Keratinocyte (primary cell): ENCODE measurements at regions not wholly inside any gene's neighbourhood (a gene's known extent, or its start where the extent isn't known, plus 50 kb on each side); places are given as distances from the start of the nearest gene placed in this dataset.

Experiments used
- DNase-seq: peaks from one replicate; pipeline ENCODE4 v3.0.0-alpha.2; 2011; ENCODE audit warnings: low read depth, missing footprints, low spot score
- FAIRE-seq: peaks from 2 replicates; lab custom pipeline; 2011; peaks lifted over from hg19 to GRCh38; lab: Jason Lieb, UNC
- H2AFZ ChIP-seq: 2 replicates; pipeline ENCODE4 v1.6.0; 2012; ENCODE audit warnings: low read length, control low read depth, inconsistent platforms; ENCODE audit not compliant: control insufficient read depth
- H3K27ac ChIP-seq: 2 replicates; pipeline ENCODE4 v1.5.1; 2011; ENCODE audit warnings: low read length; ENCODE audit not compliant: control insufficient read depth, insufficient read depth
- H3K27me3 ChIP-seq: 3 replicates; pipeline ENCODE4 v1.6.0; 2011; ENCODE audit warnings: low read length; ENCODE audit not compliant: control insufficient read depth, insufficient read depth; ENCODE audit errors: extremely low read depth
- H3K36me3 ChIP-seq, 2 experiments: 2 replicates in 1 of 2; 3 replicates in 1 of 2; pipeline ENCODE4 v1.5.1; 2011; ENCODE audit warnings: low read length in 2 of 2, mild to moderate bottlenecking in 1 of 2; ENCODE audit not compliant: control insufficient read depth in 2 of 2, insufficient read depth in 2 of 2; ENCODE audit errors: extremely low read depth in 1 of 2
- H3K4me1 ChIP-seq: 3 replicates; pipeline ENCODE4 v1.5.1; 2011; ENCODE audit warnings: low read length; ENCODE audit not compliant: control insufficient read depth, insufficient read depth; ENCODE audit errors: extremely low read depth
- H3K4me2 ChIP-seq: 3 replicates; pipeline ENCODE4 v1.6.0; 2011; ENCODE audit warnings: low read depth, low read length; ENCODE audit not compliant: control insufficient read depth, insufficient read depth; ENCODE audit errors: extremely low read depth
- H3K4me3 ChIP-seq, 3 experiments: fragments of 200-600 bp in 1 of 3; sonication (generic) in 1 of 3; 2 replicates in 2 of 3; 3 replicates in 1 of 3; pipeline ENCODE4 v1.5.1; 2011 to 2016; ENCODE audit warnings: low read length in 3 of 3, mild to moderate bottlenecking in 3 of 3, control low read depth in 2 of 3, inconsistent platforms in 1 of 3, low read depth in 1 of 3, mixed read lengths in 1 of 3, mixed run types in 1 of 3, moderate library complexity in 1 of 3; ENCODE audit not compliant: control insufficient read depth in 2 of 3, insufficient read depth in 2 of 3; ENCODE audit errors: extremely low read depth in 1 of 3
- H3K79me2 ChIP-seq: 2 replicates; pipeline ENCODE4 v1.6.0; 2012; ENCODE audit warnings: low read length; ENCODE audit not compliant: control insufficient read depth, insufficient read depth
- H3K9ac ChIP-seq: 3 replicates; pipeline ENCODE4 v1.6.0; 2011; ENCODE audit warnings: low read length; ENCODE audit not compliant: control insufficient read depth, insufficient read depth; ENCODE audit errors: extremely low read depth
- H3K9me1 ChIP-seq: 3 replicates; pipeline ENCODE4 v1.6.0; 2011; ENCODE audit warnings: low read length; ENCODE audit not compliant: control insufficient read depth, insufficient read depth; ENCODE audit errors: extremely low read depth
- H3K9me3 ChIP-seq: 2 replicates; pipeline ENCODE4 v1.5.1; 2012; ENCODE audit warnings: low read depth, low read length; ENCODE audit not compliant: control insufficient read depth
- H4K20me1 ChIP-seq: 3 replicates; pipeline ENCODE4 v1.6.0; 2011; ENCODE audit warnings: low read length; ENCODE audit not compliant: control insufficient read depth, insufficient read depth; ENCODE audit errors: extremely low read depth
- CTCF ChIP-seq, 3 experiments: IDR thresholded peaks in 1 of 3; conservative IDR thresholded peaks in 1 of 3; optimal IDR thresholded peaks in 1 of 3; 2 replicates in 2 of 3; 3 replicates in 1 of 3; pipeline versions ENCODE3 to v1.5.1; 2011; ENCODE audit warnings: low read length in 3 of 3, mild to moderate bottlenecking in 3 of 3, moderate library complexity in 2 of 3, control low read depth in 1 of 3, inconsistent platforms in 1 of 3; ENCODE audit not compliant: insufficient read depth in 2 of 3; ENCODE audit errors: extremely low read depth in 1 of 3
- EZH2 ChIP-seq: IDR thresholded peaks from one replicate; pipeline ENCODE4 v1.6.1; 2012; ENCODE audit warnings: inconsistent platforms, mild to moderate bottlenecking, low read length, moderate library complexity
- dilution Hi-C: fragments of 300-500 bp; cut with MboI; formaldehyde crosslinking; loops from one replicate; pipeline ENCODE4 v1.7.0; 2020; ENCODE audit warnings: low sequenced_read_pairs; ENCODE audit not compliant: extremely low pct_ligation_motif_present

DNA sequence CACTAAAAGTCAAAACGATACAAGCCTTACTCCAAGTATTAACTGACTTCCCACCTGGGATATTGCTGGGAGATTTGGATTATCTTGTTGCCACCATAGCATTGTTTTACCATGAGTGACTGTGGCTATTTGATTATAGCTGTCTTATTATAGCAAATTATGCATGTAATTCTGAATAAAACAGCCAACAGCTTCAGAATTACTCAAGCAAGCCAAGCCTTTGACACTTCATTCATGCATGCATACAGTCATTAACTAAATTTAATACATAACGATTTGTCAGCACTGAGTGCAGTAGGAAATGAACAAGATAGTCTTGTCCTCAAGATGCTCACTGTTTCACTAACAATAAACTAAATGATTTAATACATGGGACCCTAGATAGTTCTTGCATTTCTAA is 133.0 kb upstream of the FRMD6 start:
- H3K27me3 ChIP-seq: no peaks in the 10 kb centered on the region
- no peak overlapping the region for H3K4me3 ChIP-seq
- peaks cover 91% of the 10 kb centered on the region for H3K79me2 ChIP-seq
- dilution Hi-C loops: no loop called here
- H3K9ac ChIP-seq: no peak overlapping the region
- H3K9me3 ChIP-seq: no peaks in the 10 kb centered on the region
- no peak overlapping the region for H2AFZ ChIP-seq
- H3K9me1 ChIP-seq: no peaks in the 10 kb centered on the region
- H3K36me3 ChIP-seq: peaks cover 19 to 23% of the 10 kb centered on the region in 2 experiments
- H4K20me1 ChIP-seq: no peaks in the 10 kb centered on the region
- H3K4me2 ChIP-seq: no peak overlapping the region
- no peak overlapping the region for H3K27ac ChIP-seq
- no peak for DNase-seq
- H3K4me1 ChIP-seq: peaks cover 23% of the 10 kb centered on the region
- TF ChIP-seq EZH2 (no peak), CTCF (optimal IDR thresholded peaks at IDR 0.05 in 1 of 3, IDR thresholded peaks at IDR 0.05 in 1 of 3, conservative IDR thresholded peaks at IDR 0.05 in 1 of 3; ENCODE audit: extremely low read depth in 1 of 3, insufficient read depth in 2 of 3, low read length in 3 of 3) (no peak)
- FAIRE-seq: no peak

DNA sequence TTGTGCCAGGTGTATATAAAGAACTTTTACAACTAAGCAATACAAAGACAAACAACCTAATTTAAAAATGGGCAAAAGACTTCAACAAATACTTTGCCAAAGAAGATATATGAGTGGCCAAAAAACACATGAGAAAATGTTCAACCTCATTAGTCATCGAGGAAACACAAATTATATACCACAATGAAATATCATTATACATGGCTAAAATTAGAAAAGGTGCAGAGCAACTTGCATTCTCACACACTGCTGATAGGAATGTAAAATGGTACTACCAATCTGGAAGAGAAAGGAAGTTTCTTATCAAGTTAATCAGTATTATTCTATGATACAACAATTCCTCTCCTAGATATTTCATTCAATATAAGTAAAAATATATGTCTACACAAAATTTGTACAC is 131.6 kb upstream of the FRMD6 start:
- TF ChIP-seq CTCF (optimal IDR thresholded peaks at IDR 0.05 in 1 of 3, IDR thresholded peaks at IDR 0.05 in 1 of 3, conservative IDR thresholded peaks at IDR 0.05 in 1 of 3; ENCODE audit: extremely low read depth in 1 of 3, insufficient read depth in 2 of 3, low read length in 3 of 3): no peak
- no peak for TF ChIP-seq EZH2
- Histone ChIP-seq H3K9me1 (no peaks in the 10 kb centered on the region), H3K4me2 (peak overlapping the region; percentile 6), H4K20me1 (no peaks in the 10 kb centered on the region), H3K9ac (no peak overlapping the region), H2AFZ (no peak overlapping the region), H3K27me3 (no peaks in the 10 kb centered on the region), H3K9me3 (no peaks in the 10 kb centered on the region), H3K36me3 (peaks cover 15 to 24% of the 10 kb centered on the region in 2 experiments), H3K4me3 (no peak overlapping the region), H3K4me1 (peaks cover 23% of the 10 kb centered on the region), H3K27ac (no peak overlapping the region), H3K79me2 (peaks cover 91% of the 10 kb centered on the region)
- dilution Hi-C loops: no loop called here
- DNase-seq (no peak), FAIRE-seq (peak; percentile 66)
